Astrocyte (in vitro differentiated cells and primary cell): ENCODE measurements at regions not wholly inside any gene's neighbourhood (a gene's known extent, or its start where the extent isn't known, plus 50 kb on each side); places are given as distances from the start of the nearest gene placed in this dataset.

Experiments used
- EZH2 ChIP-seq: IDR thresholded peaks from 2 replicates; pipeline ENCODE4 v1.6.1; 2012; ENCODE audit warnings: mild to moderate bottlenecking, low read length, inconsistent platforms; ENCODE audit not compliant: insufficient read depth
- TF ChIP-seq, protein P1 (sequence below): IDR thresholded peaks from 2 replicates; pipeline ENCODE4 v1.5.1; 2011; ENCODE audit warnings: low read depth, mild to moderate bottlenecking, inconsistent platforms, low read length, moderate library complexity; ENCODE audit not compliant: insufficient read depth

DNA sequence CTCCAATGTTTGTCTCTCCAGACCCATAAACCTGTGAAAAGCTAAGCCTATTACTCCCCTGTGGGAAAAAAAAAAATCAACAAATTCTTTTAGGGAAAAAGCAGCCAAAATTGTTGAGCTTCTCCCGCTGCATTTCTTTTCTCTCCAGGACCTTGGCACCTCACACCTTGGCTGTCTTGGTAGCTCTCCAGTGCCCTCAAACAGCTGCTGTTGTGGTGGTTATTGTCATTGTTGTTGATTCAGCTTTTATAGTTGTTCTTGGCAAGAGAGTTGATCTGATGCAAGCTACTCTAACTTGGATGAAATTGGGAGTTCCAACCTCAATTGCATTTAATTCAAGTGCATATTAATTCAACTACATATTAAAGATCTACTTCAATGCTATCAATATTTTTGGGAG, 516.9 kb upstream of the LARGE1 start:
- TF ChIP-seq, protein P1, sequence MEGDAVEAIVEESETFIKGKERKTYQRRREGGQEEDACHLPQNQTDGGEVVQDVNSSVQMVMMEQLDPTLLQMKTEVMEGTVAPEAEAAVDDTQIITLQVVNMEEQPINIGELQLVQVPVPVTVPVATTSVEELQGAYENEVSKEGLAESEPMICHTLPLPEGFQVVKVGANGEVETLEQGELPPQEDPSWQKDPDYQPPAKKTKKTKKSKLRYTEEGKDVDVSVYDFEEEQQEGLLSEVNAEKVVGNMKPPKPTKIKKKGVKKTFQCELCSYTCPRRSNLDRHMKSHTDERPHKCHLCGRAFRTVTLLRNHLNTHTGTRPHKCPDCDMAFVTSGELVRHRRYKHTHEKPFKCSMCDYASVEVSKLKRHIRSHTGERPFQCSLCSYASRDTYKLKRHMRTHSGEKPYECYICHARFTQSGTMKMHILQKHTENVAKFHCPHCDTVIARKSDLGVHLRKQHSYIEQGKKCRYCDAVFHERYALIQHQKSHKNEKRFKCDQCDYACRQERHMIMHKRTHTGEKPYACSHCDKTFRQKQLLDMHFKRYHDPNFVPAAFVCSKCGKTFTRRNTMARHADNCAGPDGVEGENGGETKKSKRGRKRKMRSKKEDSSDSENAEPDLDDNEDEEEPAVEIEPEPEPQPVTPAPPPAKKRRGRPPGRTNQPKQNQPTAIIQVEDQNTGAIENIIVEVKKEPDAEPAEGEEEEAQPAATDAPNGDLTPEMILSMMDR: no peak
- TF ChIP-seq EZH2: no peak
